ENCODE measurements at regions not wholly inside any gene's neighbourhood (a gene's known extent, or its start where the extent isn't known, plus 50 kb on each side); places are given as distances from the start of the nearest gene placed in this dataset.

GRCh38 chr7:42709284-42709683 lies 202.6 kb downstream of the C7orf25 start:
- H3K27me3 ChIP-seq (ENCODE audit: control insufficient read depth in 5 of 5, insufficient read depth in 4 of 5, low read length in 5 of 5) = no peaks in the 10 kb centered on the region
- H3K9ac ChIP-seq (ENCODE audit: low read length in 5 of 5) = no peak overlapping the region

GRCh38 chr7:42704710-42705109 lies 207.2 kb downstream of the C7orf25 start:
- no peak overlapping the region for H3K9ac ChIP-seq (ENCODE audit: low read length in 5 of 5)
- no peak overlapping the region for H3K27ac ChIP-seq (ENCODE audit: low read depth, low read length)
- no peak overlapping the region for H3K4me3 ChIP-seq (ENCODE audit: low read depth in 1 of 5, low read length in 5 of 5)
- H3K4me1 ChIP-seq (ENCODE audit: control insufficient read depth in 5 of 5, insufficient read depth in 5 of 5, low read length in 5 of 5) = no peaks in the 10 kb centered on the region
- no peaks in the 10 kb centered on the region for H3K36me3 ChIP-seq (ENCODE audit: control insufficient read depth in 5 of 5, insufficient read depth in 5 of 5, low read length in 5 of 5)
- no peaks in the 10 kb centered on the region for H3K27me3 ChIP-seq (ENCODE audit: control insufficient read depth in 5 of 5, insufficient read depth in 4 of 5, low read length in 5 of 5)
- H3K9me3 ChIP-seq (ENCODE audit: control insufficient read depth in 5 of 5, low read length in 5 of 5) = no peaks in the 10 kb centered on the region

More at GRCh38 chr7:42709284-42709683, 202.6 kb downstream of the C7orf25 start:
- Histone ChIP-seq H3K9me3 (ENCODE audit: control insufficient read depth in 5 of 5, low read length in 5 of 5) (peaks cover 0 to 7% (median 5%) of the 10 kb centered on the region in 5 donors), H3K4me3 (ENCODE audit: low read depth in 1 of 5, low read length in 5 of 5) (no peak overlapping the region), H3K4me1 (ENCODE audit: control insufficient read depth in 5 of 5, insufficient read depth in 5 of 5, low read length in 5 of 5) (no peaks in the 10 kb centered on the region), H3K36me3 (ENCODE audit: control insufficient read depth in 5 of 5, insufficient read depth in 5 of 5, low read length in 5 of 5) (no peaks in the 10 kb centered on the region), H3K27ac (ENCODE audit: low read depth, low read length) (no peak overlapping the region)

GRCh38 chr7:42702647-42703046 lies 209.2 kb downstream of the C7orf25 start:
- Histone ChIP-seq H3K27ac (ENCODE audit: low read depth, low read length) (no peak overlapping the region), H3K4me1 (ENCODE audit: control insufficient read depth in 5 of 5, insufficient read depth in 5 of 5, low read length in 5 of 5) (no peaks in the 10 kb centered on the region), H3K9ac (ENCODE audit: low read length in 5 of 5) (no peak overlapping the region), H3K4me3 (ENCODE audit: low read depth in 1 of 5, low read length in 5 of 5) (no peak overlapping the region), H3K27me3 (ENCODE audit: control insufficient read depth in 5 of 5, insufficient read depth in 4 of 5, low read length in 5 of 5) (peaks cover 0 to 3% (median 0%) of the 10 kb centered on the region in 5 donors), H3K9me3 (ENCODE audit: control insufficient read depth in 5 of 5, low read length in 5 of 5) (no peaks in the 10 kb centered on the region), H3K36me3 (ENCODE audit: control insufficient read depth in 5 of 5, insufficient read depth in 5 of 5, low read length in 5 of 5) (no peaks in the 10 kb centered on the region)

GRCh38 chr7:42700406-42701327 lies 211.2 kb downstream of the C7orf25 start:
- Histone ChIP-seq H3K27me3 (ENCODE audit: control insufficient read depth in 5 of 5, insufficient read depth in 4 of 5, low read length in 5 of 5) (peaks cover 0 to 3% (median 0%) of the 10 kb centered on the region in 5 donors), H3K9me3 (ENCODE audit: control insufficient read depth in 5 of 5, low read length in 5 of 5) (no peaks in the 10 kb centered on the region), H3K36me3 (ENCODE audit: control insufficient read depth in 5 of 5, insufficient read depth in 5 of 5, low read length in 5 of 5) (no peaks in the 10 kb centered on the region), H3K27ac (ENCODE audit: low read depth, low read length) (no peak overlapping the region), H3K4me1 (ENCODE audit: control insufficient read depth in 5 of 5, insufficient read depth in 5 of 5, low read length in 5 of 5) (no peaks in the 10 kb centered on the region), H3K9ac (ENCODE audit: low read length in 5 of 5) (no peak overlapping the region), H3K4me3 (ENCODE audit: low read depth in 1 of 5, low read length in 5 of 5) (no peak overlapping the region)

- Histone ChIP-seq H3K9me3 (ENCODE audit: control insufficient read depth in 5 of 5, low read length in 5 of 5) (no peaks in the 10 kb centered on the region), H3K9ac (ENCODE audit: low read length in 5 of 5) (no peak overlapping the region), H3K27ac (ENCODE audit: low read depth, low read length) (no peak overlapping the region), H3K27me3 (ENCODE audit: control insufficient read depth in 5 of 5, insufficient read depth in 4 of 5, low read length in 5 of 5) (peaks cover 0 to 5% (median 0%) of the 10 kb centered on the region in 5 donors), H3K4me3 (ENCODE audit: low read depth in 1 of 5, low read length in 5 of 5) (no peak overlapping the region), H3K36me3 (ENCODE audit: control insufficient read depth in 5 of 5, insufficient read depth in 5 of 5, low read length in 5 of 5) (no peaks in the 10 kb centered on the region), H3K4me1 (ENCODE audit: control insufficient read depth in 5 of 5, insufficient read depth in 5 of 5, low read length in 5 of 5) (peaks cover 0 to 6% (median 0%) of the 10 kb centered on the region in 5 donors)
These were observed 212.3 kb downstream of the C7orf25 start for GRCh38 chr7:42699380-42700178.

- Histone ChIP-seq H3K27me3 (ENCODE audit: control insufficient read depth in 5 of 5, insufficient read depth in 4 of 5, low read length in 5 of 5) (peaks cover 0 to 13% (median 5%) of the 10 kb centered on the region in 5 donors), H3K27ac (ENCODE audit: low read depth, low read length) (no peak overlapping the region), H3K36me3 (ENCODE audit: control insufficient read depth in 5 of 5, insufficient read depth in 5 of 5, low read length in 5 of 5) (no peaks in the 10 kb centered on the region), H3K4me3 (ENCODE audit: low read depth in 1 of 5, low read length in 5 of 5) (no peak overlapping the region), H3K4me1 (ENCODE audit: control insufficient read depth in 5 of 5, insufficient read depth in 5 of 5, low read length in 5 of 5) (peaks cover 0 to 6% (median 0%) of the 10 kb centered on the region in 5 donors), H3K9ac (ENCODE audit: low read length in 5 of 5) (no peak overlapping the region), H3K9me3 (ENCODE audit: control insufficient read depth in 5 of 5, low read length in 5 of 5) (no peaks in the 10 kb centered on the region)
These were observed 213.1 kb downstream of the C7orf25 start for GRCh38 chr7:42698600-42699374.

GRCh38 chr7:42694894-42695507 lies 216.9 kb downstream of the C7orf25 start:
- peaks cover 0 to under 1% (median 0%) of the 10 kb centered on the region in 5 donors for H3K9me3 ChIP-seq (ENCODE audit: control insufficient read depth in 5 of 5, low read length in 5 of 5)
- peaks cover 0 to 17% (median 9%) of the 10 kb centered on the region in 5 donors for H3K4me1 ChIP-seq (ENCODE audit: control insufficient read depth in 5 of 5, insufficient read depth in 5 of 5, low read length in 5 of 5)
- peaks cover 0 to 18% (median 5%) of the 10 kb centered on the region in 5 donors for H3K27me3 ChIP-seq (ENCODE audit: control insufficient read depth in 5 of 5, insufficient read depth in 4 of 5, low read length in 5 of 5)
- no peak overlapping the region for H3K4me3 ChIP-seq (ENCODE audit: low read depth in 1 of 5, low read length in 5 of 5)
- no peak overlapping the region for H3K9ac ChIP-seq (ENCODE audit: low read length in 5 of 5)
- H3K27ac ChIP-seq (ENCODE audit: low read depth, low read length) = no peak overlapping the region
- no peaks in the 10 kb centered on the region for H3K36me3 ChIP-seq (ENCODE audit: control insufficient read depth in 5 of 5, insufficient read depth in 5 of 5, low read length in 5 of 5)

GRCh38 chr7:42693722-42694121 lies 218.1 kb downstream of the C7orf25 start:
- Histone ChIP-seq H3K9ac (ENCODE audit: low read length in 5 of 5) (no peak overlapping the region), H3K27ac (ENCODE audit: low read depth, low read length) (no peak overlapping the region), H3K4me3 (ENCODE audit: low read depth in 1 of 5, low read length in 5 of 5) (no peak overlapping the region), H3K9me3 (ENCODE audit: control insufficient read depth in 5 of 5, low read length in 5 of 5) (peaks cover 0 to 4% (median 0%) of the 10 kb centered on the region in 5 donors), H3K27me3 (ENCODE audit: control insufficient read depth in 5 of 5, insufficient read depth in 4 of 5, low read length in 5 of 5) (peaks cover 0 to 18% (median 5%) of the 10 kb centered on the region in 5 donors), H3K36me3 (ENCODE audit: control insufficient read depth in 5 of 5, insufficient read depth in 5 of 5, low read length in 5 of 5) (no peaks in the 10 kb centered on the region), H3K4me1 (ENCODE audit: control insufficient read depth in 5 of 5, insufficient read depth in 5 of 5, low read length in 5 of 5) (peaks cover 0 to 17% (median 9%) of the 10 kb centered on the region in 5 donors)

GRCh38 chr7:42692621-42693020 lies 219.2 kb downstream of the C7orf25 start:
- no peaks in the 10 kb centered on the region for H3K36me3 ChIP-seq (ENCODE audit: control insufficient read depth in 5 of 5, insufficient read depth in 5 of 5, low read length in 5 of 5)
- no peak overlapping the region for H3K9ac ChIP-seq (ENCODE audit: low read length in 5 of 5)
- peaks cover 0 to 4% (median 0%) of the 10 kb centered on the region in 5 donors for H3K9me3 ChIP-seq (ENCODE audit: control insufficient read depth in 5 of 5, low read length in 5 of 5)
- no peak overlapping the region for H3K4me3 ChIP-seq (ENCODE audit: low read depth in 1 of 5, low read length in 5 of 5)
- H3K27me3 ChIP-seq (ENCODE audit: control insufficient read depth in 5 of 5, insufficient read depth in 4 of 5, low read length in 5 of 5) = peaks cover 0 to 18% (median 3%) of the 10 kb centered on the region in 5 donors
- H3K4me1 ChIP-seq (ENCODE audit: control insufficient read depth in 5 of 5, insufficient read depth in 5 of 5, low read length in 5 of 5) = peaks cover 0 to 17% (median 9%) of the 10 kb centered on the region in 5 donors
- no peak overlapping the region for H3K27ac ChIP-seq (ENCODE audit: low read depth, low read length)
